Osteoblast (primary cell): ENCODE measurements at regions not wholly inside any gene's neighbourhood (a gene's known extent, or its start where the extent isn't known, plus 50 kb on each side); places are given as distances from the start of the nearest gene placed in this dataset.

Source experiments
- DNase-seq: peaks from one replicate; pipeline ENCODE4 v3.0.0; 2011; ENCODE audit warnings: low spot score, mixed read lengths; ENCODE audit not compliant: insufficient read length; ENCODE audit errors: missing footprints
- H2AFZ ChIP-seq: 2 replicates; pipeline ENCODE4 v1.6.0; 2011; ENCODE audit warnings: mild to moderate bottlenecking, low read length
- H3K27ac ChIP-seq: 2 replicates; pipeline ENCODE4 v1.5.1; 2011; ENCODE audit warnings: mild to moderate bottlenecking, low read depth, low read length, moderate library complexity
- H3K27me3 ChIP-seq: 2 replicates; pipeline ENCODE4 v1.6.0; 2012; ENCODE audit warnings: mild to moderate bottlenecking, control low read depth, inconsistent platforms, low read length, moderate library complexity; ENCODE audit not compliant: insufficient read depth
- H3K36me3 ChIP-seq: 2 replicates; pipeline ENCODE4 v1.5.1; 2011; ENCODE audit warnings: mild to moderate bottlenecking, low read length, control low read depth, moderate library complexity; ENCODE audit not compliant: insufficient read depth
- H3K4me1 ChIP-seq: 2 replicates; pipeline ENCODE4 v1.5.1; 2011; ENCODE audit warnings: mild to moderate bottlenecking, low read length, control low read depth, moderate library complexity; ENCODE audit not compliant: insufficient read depth
- H3K4me2 ChIP-seq: 2 replicates; pipeline ENCODE4 v1.6.0; 2011; ENCODE audit warnings: mild to moderate bottlenecking, low read length; ENCODE audit not compliant: insufficient read depth
- H3K4me3 ChIP-seq: fragments of 200-600 bp; sonication (generic); 3 replicates; pipeline ENCODE4 v1.5.1; 2012; ENCODE audit warnings: mild to moderate bottlenecking, low read length, inconsistent platforms; ENCODE audit not compliant: insufficient read depth
- H3K79me2 ChIP-seq: 2 replicates; pipeline ENCODE4 v1.6.0; 2012; ENCODE audit warnings: mild to moderate bottlenecking, low read length, control low read depth, inconsistent platforms; ENCODE audit not compliant: insufficient read depth
- H3K9me3 ChIP-seq: 2 replicates; pipeline ENCODE4 v1.5.1; 2011; ENCODE audit warnings: low read depth, low read length, control low read depth
- H4K20me1 ChIP-seq: 2 replicates; pipeline ENCODE4 v1.6.0; 2012; ENCODE audit warnings: mild to moderate bottlenecking, low read length, control low read depth; ENCODE audit not compliant: insufficient read depth
- TF ChIP-seq, protein P1 (sequence below): IDR thresholded peaks from 2 replicates; pipeline ENCODE4 v1.5.1; 2011; ENCODE audit warnings: mild to moderate bottlenecking, low read depth, low read length, moderate library complexity; ENCODE audit errors: extremely low read depth

DNA sequence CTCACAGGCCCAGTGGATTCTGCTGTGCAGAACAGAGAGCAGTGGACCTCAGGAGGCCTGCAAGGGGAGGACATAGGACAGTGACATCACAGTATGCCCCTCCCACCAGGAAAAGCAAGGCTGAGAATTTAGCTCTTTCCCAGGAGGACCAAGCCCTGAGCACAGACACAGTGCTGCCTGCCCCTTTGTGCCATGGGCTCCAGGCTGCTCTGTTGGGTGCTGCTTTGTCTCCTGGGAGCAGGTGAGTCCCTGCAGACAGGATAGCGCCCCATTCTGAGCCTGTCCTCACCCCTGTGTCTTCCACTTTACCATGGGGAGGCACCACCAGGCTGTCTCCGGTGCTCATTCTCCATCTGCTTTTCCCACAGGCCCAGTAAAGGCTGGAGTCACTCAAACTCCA is 63.0 kb upstream of the PRSS58 start:
- Histone ChIP-seq H3K4me2 (no peak overlapping the region), H3K4me1 (no peaks in the 10 kb centered on the region), H3K4me3 (no peak overlapping the region), H2AFZ (no peak overlapping the region), H3K27ac (no peak overlapping the region), H3K36me3 (no peaks in the 10 kb centered on the region), H3K9me3 (no peaks in the 10 kb centered on the region), H3K79me2 (no peaks in the 10 kb centered on the region), H3K27me3 (no peaks in the 10 kb centered on the region), H4K20me1 (no peaks in the 10 kb centered on the region)
- DNase-seq = no peak
- TF ChIP-seq, protein P1, sequence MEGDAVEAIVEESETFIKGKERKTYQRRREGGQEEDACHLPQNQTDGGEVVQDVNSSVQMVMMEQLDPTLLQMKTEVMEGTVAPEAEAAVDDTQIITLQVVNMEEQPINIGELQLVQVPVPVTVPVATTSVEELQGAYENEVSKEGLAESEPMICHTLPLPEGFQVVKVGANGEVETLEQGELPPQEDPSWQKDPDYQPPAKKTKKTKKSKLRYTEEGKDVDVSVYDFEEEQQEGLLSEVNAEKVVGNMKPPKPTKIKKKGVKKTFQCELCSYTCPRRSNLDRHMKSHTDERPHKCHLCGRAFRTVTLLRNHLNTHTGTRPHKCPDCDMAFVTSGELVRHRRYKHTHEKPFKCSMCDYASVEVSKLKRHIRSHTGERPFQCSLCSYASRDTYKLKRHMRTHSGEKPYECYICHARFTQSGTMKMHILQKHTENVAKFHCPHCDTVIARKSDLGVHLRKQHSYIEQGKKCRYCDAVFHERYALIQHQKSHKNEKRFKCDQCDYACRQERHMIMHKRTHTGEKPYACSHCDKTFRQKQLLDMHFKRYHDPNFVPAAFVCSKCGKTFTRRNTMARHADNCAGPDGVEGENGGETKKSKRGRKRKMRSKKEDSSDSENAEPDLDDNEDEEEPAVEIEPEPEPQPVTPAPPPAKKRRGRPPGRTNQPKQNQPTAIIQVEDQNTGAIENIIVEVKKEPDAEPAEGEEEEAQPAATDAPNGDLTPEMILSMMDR = no peak

DNA sequence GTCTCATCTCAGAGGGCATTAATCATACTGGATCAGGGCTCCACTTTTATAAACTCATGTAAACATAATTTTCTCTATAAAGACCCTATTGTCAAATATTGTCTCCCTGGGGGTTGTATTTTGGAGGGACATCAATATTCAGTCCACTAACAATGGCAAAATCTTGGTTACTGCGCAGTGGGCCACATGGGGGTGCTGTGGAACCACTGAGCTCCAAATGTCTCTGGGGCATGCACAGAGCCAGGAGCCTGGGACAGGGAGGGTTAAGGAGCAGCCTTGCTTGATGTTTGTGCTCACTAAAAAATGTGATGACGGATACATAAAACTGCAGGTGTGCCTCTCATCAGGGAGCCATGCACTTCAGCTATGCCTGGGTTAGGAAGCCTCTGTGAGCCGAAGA is 62.1 kb upstream of the PRSS58 start:
- no peak overlapping the region for H2AFZ ChIP-seq
- H3K36me3 ChIP-seq = no peaks in the 10 kb centered on the region
- H3K9me3 ChIP-seq = no peaks in the 10 kb centered on the region
- H4K20me1 ChIP-seq = no peaks in the 10 kb centered on the region
- TF ChIP-seq, protein P1 = peak; percentile 48
- H3K27ac ChIP-seq = no peak overlapping the region
- no peak overlapping the region for H3K4me3 ChIP-seq
- H3K4me1 ChIP-seq = no peaks in the 10 kb centered on the region
- DNase-seq = peak; percentile 58
- no peaks in the 10 kb centered on the region for H3K27me3 ChIP-seq
- H3K4me2 ChIP-seq = no peak overlapping the region
- H3K79me2 ChIP-seq = no peaks in the 10 kb centered on the region

DNA sequence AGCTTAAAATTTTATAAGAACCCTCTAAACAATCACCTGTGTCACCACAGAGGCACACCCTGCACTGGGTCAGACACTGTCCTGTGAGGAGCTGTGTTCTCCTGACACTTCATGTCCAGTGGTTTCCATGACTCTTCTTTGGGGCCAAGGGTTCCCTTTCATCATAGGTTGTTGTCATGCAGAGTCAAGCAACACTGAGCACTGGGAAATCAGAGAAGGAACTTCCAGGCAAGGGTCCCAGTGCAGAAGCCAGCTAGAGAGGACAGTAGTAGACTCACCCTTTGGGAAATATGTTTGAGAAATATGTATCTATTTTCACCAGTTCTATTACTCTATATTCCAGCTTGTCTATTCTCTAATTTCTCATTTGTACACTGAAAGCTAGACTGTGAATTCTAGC is 56.4 kb upstream of the PRSS58 start:
- no peaks in the 10 kb centered on the region for H3K27me3 ChIP-seq
- H3K9me3 ChIP-seq = no peaks in the 10 kb centered on the region
- no peaks in the 10 kb centered on the region for H3K79me2 ChIP-seq
- no peak overlapping the region for H3K27ac ChIP-seq
- DNase-seq = no peak
- H3K36me3 ChIP-seq = no peaks in the 10 kb centered on the region
- no peak overlapping the region for H2AFZ ChIP-seq
- TF ChIP-seq, protein P1 = no peak
- no peaks in the 10 kb centered on the region for H3K4me1 ChIP-seq
- no peak overlapping the region for H3K4me3 ChIP-seq
- no peaks in the 10 kb centered on the region for H4K20me1 ChIP-seq
- H3K4me2 ChIP-seq = no peak overlapping the region

DNA sequence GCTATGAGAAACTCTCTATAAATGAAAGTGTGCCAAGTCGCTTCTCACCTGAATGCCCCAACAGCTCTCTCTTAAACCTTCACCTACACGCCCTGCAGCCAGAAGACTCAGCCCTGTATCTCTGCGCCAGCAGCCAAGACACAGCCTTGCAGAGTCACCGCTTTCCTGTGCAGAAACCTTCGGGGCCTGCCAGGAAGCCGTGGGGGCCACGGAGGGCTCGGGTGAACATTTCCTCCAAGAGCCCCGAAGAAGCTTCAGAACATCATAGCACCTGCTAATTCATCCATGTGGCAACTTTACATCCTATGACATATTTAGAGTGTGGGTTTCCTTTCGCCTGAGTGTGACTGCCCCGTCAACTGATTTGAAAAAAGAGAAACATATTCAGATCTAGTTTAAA is 55.7 kb upstream of the PRSS58 start:
- Histone ChIP-seq H3K36me3 (no peaks in the 10 kb centered on the region), H3K4me2 (no peak overlapping the region), H2AFZ (no peak overlapping the region), H3K27ac (no peak overlapping the region), H3K4me1 (no peaks in the 10 kb centered on the region), H3K4me3 (no peak overlapping the region), H3K9me3 (no peaks in the 10 kb centered on the region), H4K20me1 (no peaks in the 10 kb centered on the region), H3K79me2 (no peaks in the 10 kb centered on the region), H3K27me3 (no peaks in the 10 kb centered on the region)
- DNase-seq = no peak
- TF ChIP-seq, protein P1 = no peak
